ENCODE measurements at regions not wholly inside any gene's neighbourhood (a gene's known extent, or its start where the extent isn't known, plus 50 kb on each side); places are given as distances from the start of the nearest gene placed in this dataset.
A peak's percentile ranks its signal among the peaks of the same experiment; 100 is the strongest.

DNA sequence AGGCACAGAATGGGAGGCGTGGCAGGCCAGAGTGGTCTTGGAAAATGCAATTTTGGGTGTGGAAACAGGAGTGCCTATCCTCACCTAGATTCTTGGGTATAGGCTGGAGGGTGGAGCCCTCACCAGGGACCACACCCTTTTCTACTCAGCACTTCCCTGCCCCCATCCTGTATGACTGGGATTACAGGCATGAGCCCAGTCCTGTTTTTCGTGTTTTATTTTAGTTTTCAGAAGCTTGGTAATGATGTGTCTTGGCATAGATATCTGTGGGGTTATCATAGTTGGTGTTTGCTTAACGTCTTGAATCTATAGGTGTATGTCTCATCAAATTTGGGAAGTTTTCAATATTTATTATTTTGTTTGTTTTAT, 248.7 kb upstream of the CBLB start:
- Histone ChIP-seq H3K27me3 (replicated peaks; ENCODE audit: control insufficient read depth, insufficient read depth, low read length) (no peaks in the 10 kb centered on the region), H3K9ac (ENCODE audit: low read length) (no peak overlapping the region), H3K36me3 (ENCODE audit: control insufficient read depth, insufficient read depth, low read length, severe bottlenecking) (no peaks in the 10 kb centered on the region), H3K9me3 (ENCODE audit: control insufficient read depth, low read length) (no peaks in the 10 kb centered on the region), H3K4me1 (ENCODE audit: control insufficient read depth, insufficient read depth, low read length) (peaks cover 40% of the 10 kb centered on the region), H3K4me3 (ENCODE audit: low read length) (no peak overlapping the region)
- no peak for DNase-seq (ENCODE audit: low read depth)

DNA sequence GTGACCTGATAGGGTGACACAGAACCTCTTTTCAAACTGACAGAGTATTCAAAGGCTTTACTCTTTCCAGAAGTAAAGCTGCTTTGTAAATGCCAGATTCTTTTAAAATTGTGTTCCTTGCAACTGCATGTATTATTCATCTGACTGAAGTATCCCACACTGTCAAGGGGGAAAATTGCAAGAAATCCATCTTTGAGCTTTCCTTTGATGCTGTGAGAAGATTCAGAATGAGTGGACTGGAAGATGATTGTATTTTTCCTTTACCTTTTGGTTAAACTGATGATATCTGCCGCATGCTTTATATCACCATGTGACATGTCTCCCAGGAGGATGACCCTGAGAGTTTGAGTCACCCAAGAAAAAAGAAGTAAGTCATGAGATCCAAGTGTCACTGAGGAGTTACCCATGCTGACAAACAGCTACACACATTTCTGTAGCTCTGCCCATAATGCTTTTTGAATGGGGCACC, 250.8 kb upstream of the CBLB start:
- H3K9me3 ChIP-seq (ENCODE audit: control insufficient read depth, low read length) = no peaks in the 10 kb centered on the region
- DNase-seq (ENCODE audit: low read depth) = peak; percentile 31
- peak overlapping the region; percentile 54 for H3K4me3 ChIP-seq (ENCODE audit: low read length)
- no peaks in the 10 kb centered on the region for H3K36me3 ChIP-seq (ENCODE audit: control insufficient read depth, insufficient read depth, low read length, severe bottlenecking)
- peak overlapping the region; percentile 65 for H3K9ac ChIP-seq (ENCODE audit: low read length)
- H3K4me1 ChIP-seq (ENCODE audit: control insufficient read depth, insufficient read depth, low read length) = peaks cover 33% of the 10 kb centered on the region
- no peaks in the 10 kb centered on the region for H3K27me3 ChIP-seq (replicated peaks; ENCODE audit: control insufficient read depth, insufficient read depth, low read length)

DNA sequence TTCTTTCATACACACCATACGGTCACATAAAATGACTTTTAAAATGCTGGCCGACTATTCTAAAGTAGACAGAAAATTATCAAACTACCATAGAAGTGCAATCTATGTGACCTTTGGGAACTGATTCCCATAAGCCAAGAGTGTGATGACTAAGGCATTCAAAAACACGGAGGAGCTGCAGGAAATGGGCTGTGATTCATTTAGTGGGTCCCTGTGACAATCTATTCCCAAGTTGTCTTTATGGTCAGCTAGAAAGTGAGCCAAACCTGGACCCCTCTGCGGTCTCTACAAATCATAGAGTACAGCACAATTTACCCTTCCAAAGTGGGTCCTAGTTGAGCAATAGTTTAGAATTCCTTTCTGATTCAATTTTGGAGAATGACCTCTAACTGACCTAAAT, 251.5 kb upstream of the CBLB start:
- Histone ChIP-seq H3K9ac (ENCODE audit: low read length) (peak overlapping the region; percentile 65), H3K9me3 (ENCODE audit: control insufficient read depth, low read length) (no peaks in the 10 kb centered on the region), H3K4me1 (ENCODE audit: control insufficient read depth, insufficient read depth, low read length) (peaks cover 27% of the 10 kb centered on the region), H3K36me3 (ENCODE audit: control insufficient read depth, insufficient read depth, low read length, severe bottlenecking) (no peaks in the 10 kb centered on the region), H3K27me3 (replicated peaks; ENCODE audit: control insufficient read depth, insufficient read depth, low read length) (no peaks in the 10 kb centered on the region), H3K4me3 (ENCODE audit: low read length) (peak overlapping the region; percentile 54)
- peak; percentile 27 for DNase-seq (ENCODE audit: low read depth)

DNA sequence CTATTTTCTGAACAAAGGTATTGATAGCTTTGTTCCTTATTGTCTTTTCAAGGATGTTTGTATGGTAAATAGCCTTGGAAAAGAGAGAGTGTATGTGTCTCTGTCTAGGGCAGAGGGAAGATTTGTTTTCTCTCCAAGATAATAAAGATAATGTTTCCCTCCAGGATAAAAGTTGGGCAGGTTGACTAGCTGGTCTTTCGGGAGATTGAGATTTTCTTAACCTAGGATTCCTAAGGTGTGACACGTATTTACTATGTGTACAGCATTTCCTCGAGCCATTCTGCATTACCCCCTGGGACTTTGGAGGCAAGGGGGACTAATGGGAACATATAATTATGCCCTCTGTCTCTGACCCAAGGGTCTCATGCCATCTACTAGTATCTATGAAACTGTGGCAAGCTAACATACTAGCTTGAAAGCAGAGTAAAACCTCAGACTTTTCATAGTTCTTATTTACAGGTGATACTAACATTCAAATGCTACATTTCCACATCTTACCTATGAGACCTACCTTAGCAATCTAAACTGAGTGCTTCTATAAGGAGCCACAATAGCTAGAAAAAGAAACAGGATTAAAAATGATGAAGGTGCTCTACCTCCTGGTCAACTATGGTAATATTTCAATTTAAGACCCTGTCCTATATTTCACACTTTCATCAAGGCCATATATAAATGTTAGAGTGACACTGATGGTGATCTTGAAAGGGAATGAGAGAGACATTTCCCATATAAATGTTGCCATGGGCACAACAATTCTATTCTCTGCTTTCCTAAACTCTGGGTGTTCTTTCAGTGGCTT, 252.9 kb upstream of the CBLB start:
- Histone ChIP-seq H3K36me3 (ENCODE audit: control insufficient read depth, insufficient read depth, low read length, severe bottlenecking) (no peaks in the 10 kb centered on the region), H3K9me3 (ENCODE audit: control insufficient read depth, low read length) (no peaks in the 10 kb centered on the region), H3K4me3 (ENCODE audit: low read length) (no peak overlapping the region), H3K4me1 (ENCODE audit: control insufficient read depth, insufficient read depth, low read length) (peaks cover 34% of the 10 kb centered on the region), H3K9ac (ENCODE audit: low read length) (no peak overlapping the region), H3K27me3 (replicated peaks; ENCODE audit: control insufficient read depth, insufficient read depth, low read length) (no peaks in the 10 kb centered on the region)
- DNase-seq (ENCODE audit: low read depth) = no peak

DNA sequence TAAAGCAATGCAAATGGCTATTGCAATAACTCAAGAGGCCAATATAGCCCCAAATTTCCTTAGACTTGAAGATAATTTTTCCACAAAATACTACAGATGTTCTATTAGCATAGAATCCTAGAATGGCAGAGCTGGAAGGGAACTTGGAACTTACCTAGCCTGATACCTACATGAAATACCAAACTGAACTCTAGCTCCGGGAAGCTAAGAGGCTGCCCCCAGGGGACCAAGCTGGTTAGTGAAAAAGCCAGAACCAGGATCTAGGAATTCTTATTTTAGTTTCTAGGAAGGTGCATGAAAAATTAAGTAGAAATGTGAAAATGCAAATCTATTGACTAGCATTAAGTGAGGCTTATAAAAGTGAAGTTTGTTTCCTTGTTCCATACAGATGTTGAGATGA, 256.0 kb upstream of the CBLB start:
- Histone ChIP-seq H3K4me3 (ENCODE audit: low read length) (no peak overlapping the region), H3K9me3 (ENCODE audit: control insufficient read depth, low read length) (no peaks in the 10 kb centered on the region), H3K36me3 (ENCODE audit: control insufficient read depth, insufficient read depth, low read length, severe bottlenecking) (no peaks in the 10 kb centered on the region), H3K27me3 (replicated peaks; ENCODE audit: control insufficient read depth, insufficient read depth, low read length) (no peaks in the 10 kb centered on the region), H3K4me1 (ENCODE audit: control insufficient read depth, insufficient read depth, low read length) (peaks cover 31% of the 10 kb centered on the region), H3K9ac (ENCODE audit: low read length) (no peak overlapping the region)
- DNase-seq (ENCODE audit: low read depth) = no peak

DNA sequence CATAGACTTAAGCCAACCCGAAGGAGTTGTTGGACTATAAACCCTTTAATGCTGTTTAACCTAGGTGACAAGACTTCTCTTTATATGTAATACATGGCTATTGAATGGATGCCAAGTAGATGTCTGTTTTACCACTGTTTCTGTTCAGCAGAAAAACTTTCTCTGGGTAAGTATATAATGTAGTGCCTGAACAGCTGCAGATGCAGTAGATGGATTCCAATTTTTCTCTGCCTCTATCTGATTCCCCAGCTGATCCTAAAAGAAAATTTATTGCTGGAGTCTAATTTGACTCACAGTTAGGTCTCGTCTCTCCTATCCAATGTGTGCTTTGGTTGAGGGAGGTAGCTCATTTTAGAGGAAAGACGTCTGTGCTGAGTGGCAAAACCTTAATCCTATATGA, 256.5 kb upstream of the CBLB start:
- H3K36me3 ChIP-seq (ENCODE audit: control insufficient read depth, insufficient read depth, low read length, severe bottlenecking) = no peaks in the 10 kb centered on the region
- peak overlapping the region; percentile 27 for H3K9ac ChIP-seq (ENCODE audit: low read length)
- H3K4me1 ChIP-seq (ENCODE audit: control insufficient read depth, insufficient read depth, low read length) = peaks cover 31% of the 10 kb centered on the region
- no peak for DNase-seq (ENCODE audit: low read depth)
- H3K27me3 ChIP-seq (replicated peaks; ENCODE audit: control insufficient read depth, insufficient read depth, low read length) = no peaks in the 10 kb centered on the region
- no peaks in the 10 kb centered on the region for H3K9me3 ChIP-seq (ENCODE audit: control insufficient read depth, low read length)
- H3K4me3 ChIP-seq (ENCODE audit: low read length) = no peak overlapping the region

DNA sequence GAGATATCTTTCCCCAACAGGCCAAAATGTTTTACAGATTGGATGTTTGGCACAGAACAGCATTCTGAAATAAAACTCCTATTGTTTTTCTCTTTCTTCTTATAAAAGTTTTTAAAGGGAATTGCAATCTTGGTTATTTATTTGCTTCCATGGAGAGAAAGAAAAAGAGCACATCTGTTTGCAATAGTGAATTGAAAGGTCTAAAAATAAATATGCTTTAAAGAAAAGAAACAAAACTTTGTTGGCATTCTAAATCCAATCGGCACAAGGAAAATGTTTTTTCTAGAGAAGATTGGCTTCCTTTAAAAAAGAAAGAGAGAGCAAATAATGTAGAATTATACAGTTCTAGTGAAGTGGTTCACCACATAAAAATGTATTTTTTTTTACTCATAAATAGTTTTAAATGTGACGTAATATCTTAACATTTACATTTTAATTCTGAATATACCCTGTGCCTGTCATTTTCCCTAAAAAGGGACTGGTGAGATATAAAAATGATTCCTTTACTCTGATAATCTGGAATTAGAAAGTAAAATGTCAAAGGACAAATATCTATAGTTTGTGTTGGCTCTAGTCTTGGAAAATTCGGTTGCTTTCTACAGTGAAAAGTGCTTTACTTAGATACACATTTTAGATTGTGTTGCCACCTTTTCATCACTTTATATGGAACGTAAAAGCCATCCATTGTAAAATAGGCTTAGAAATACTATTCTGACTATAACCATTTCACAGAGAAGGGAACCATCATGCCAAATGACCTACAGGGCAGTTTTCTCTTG, 257.4 kb upstream of the CBLB start:
- H3K27me3 ChIP-seq (replicated peaks; ENCODE audit: control insufficient read depth, insufficient read depth, low read length) = no peaks in the 10 kb centered on the region
- DNase-seq (ENCODE audit: low read depth) = peak; percentile 63
- H3K9ac ChIP-seq (ENCODE audit: low read length) = peak overlapping the region; percentile 27
- peak overlapping the region; percentile 48 for H3K4me3 ChIP-seq (ENCODE audit: low read length)
- H3K36me3 ChIP-seq (ENCODE audit: control insufficient read depth, insufficient read depth, low read length, severe bottlenecking) = no peaks in the 10 kb centered on the region
- peaks cover 36% of the 10 kb centered on the region for H3K4me1 ChIP-seq (ENCODE audit: control insufficient read depth, insufficient read depth, low read length)
- H3K9me3 ChIP-seq (ENCODE audit: control insufficient read depth, low read length) = no peaks in the 10 kb centered on the region

DNA sequence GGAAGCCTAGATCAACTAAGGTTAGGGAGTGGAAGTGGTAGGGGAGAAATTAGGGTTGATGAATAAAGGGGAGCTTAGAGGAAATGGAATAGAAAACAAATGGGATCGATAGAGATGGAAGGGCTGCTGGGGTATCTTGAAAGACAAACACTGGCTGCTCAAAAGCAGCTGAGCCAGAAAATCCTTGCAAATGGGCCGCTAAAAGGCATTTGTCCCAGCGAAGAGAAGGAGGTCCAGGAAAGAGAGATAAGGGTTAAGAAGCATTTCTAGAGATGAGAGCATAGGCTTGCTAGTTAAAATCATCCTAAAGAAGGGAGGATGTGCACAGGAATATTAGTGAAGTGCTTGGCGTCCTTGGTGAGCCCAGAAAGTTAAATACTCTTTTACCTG, 258.0 kb upstream of the CBLB start:
- no peaks in the 10 kb centered on the region for H3K9me3 ChIP-seq (ENCODE audit: control insufficient read depth, low read length)
- peak overlapping the region; percentile 27 for H3K9ac ChIP-seq (ENCODE audit: low read length)
- H3K36me3 ChIP-seq (ENCODE audit: control insufficient read depth, insufficient read depth, low read length, severe bottlenecking) = no peaks in the 10 kb centered on the region
- H3K4me1 ChIP-seq (ENCODE audit: control insufficient read depth, insufficient read depth, low read length) = peaks cover 41% of the 10 kb centered on the region
- no peaks in the 10 kb centered on the region for H3K27me3 ChIP-seq (replicated peaks; ENCODE audit: control insufficient read depth, insufficient read depth, low read length)
- H3K4me3 ChIP-seq (ENCODE audit: low read length) = no peak overlapping the region
- no peak for DNase-seq (ENCODE audit: low read depth)

DNA sequence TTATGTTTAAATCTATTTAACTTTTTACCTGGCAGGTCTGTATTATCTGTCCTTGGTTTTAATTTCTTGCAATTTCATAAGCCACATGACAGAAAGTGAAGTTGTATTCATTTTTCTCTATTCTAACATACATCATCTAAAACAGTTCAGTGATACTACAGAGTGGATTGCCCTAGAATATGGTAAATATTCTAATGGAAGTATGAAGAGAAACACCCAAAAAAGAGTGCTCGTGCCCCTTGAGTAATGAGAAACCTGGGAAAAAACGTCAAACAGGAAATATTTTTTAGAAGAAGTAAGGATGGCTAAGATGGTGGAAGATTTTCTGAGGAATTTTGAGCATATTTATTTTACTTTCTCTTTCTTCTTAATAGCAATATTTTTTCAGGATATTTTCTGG, 261.1 kb upstream of the CBLB start:
- Histone ChIP-seq H3K9me3 (ENCODE audit: control insufficient read depth, low read length) (no peaks in the 10 kb centered on the region), H3K4me3 (ENCODE audit: low read length) (peak overlapping the region; percentile 66), H3K9ac (ENCODE audit: low read length) (peak overlapping the region; percentile 49), H3K27me3 (replicated peaks; ENCODE audit: control insufficient read depth, insufficient read depth, low read length) (no peaks in the 10 kb centered on the region), H3K36me3 (ENCODE audit: control insufficient read depth, insufficient read depth, low read length, severe bottlenecking) (no peaks in the 10 kb centered on the region), H3K4me1 (ENCODE audit: control insufficient read depth, insufficient read depth, low read length) (peaks cover 41% of the 10 kb centered on the region)
- DNase-seq (ENCODE audit: low read depth) = no peak

DNA sequence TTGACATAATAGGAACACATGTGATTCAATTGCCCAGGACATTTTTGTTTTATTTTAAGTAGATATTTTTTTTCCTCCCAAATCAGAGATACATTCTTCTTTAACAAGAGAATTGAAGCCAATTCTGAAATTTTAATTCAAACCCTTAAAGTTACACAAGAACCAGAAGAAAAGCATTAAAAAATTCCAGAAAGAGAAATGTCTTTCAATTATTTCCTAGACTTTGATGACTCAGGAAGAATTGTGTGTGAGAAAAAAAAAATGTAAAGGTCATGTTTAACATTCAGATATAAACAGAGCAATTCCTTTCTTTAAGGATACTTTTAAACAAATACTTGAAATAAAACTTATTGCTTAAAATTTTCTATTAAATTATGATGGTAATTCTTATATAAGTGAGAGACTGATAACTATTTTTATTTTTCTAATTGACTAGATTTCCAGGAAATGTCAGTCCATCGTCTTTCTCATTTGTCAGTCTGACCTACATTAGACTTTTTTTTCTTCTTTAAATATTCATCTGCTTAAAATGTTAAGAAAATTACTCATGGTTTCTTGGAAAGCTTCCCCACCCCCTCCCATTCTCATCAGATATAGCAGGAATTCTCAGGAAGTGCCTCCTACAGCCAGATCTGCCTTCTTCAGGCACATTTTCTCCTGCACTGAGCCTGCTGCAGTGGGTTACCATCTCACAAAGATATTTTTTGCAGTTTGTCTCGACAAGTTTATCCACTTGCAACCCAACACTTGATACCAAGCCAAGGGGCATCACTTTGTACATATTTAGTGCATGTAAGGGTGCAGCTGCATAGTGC, 261.8 kb upstream of the CBLB start:
- Histone ChIP-seq H3K36me3 (ENCODE audit: control insufficient read depth, insufficient read depth, low read length, severe bottlenecking) (no peaks in the 10 kb centered on the region), H3K4me3 (ENCODE audit: low read length) (peak overlapping the region; percentile 66), H3K9ac (ENCODE audit: low read length) (peak overlapping the region; percentile 49), H3K4me1 (ENCODE audit: control insufficient read depth, insufficient read depth, low read length) (peaks cover 37% of the 10 kb centered on the region), H3K27me3 (replicated peaks; ENCODE audit: control insufficient read depth, insufficient read depth, low read length) (no peaks in the 10 kb centered on the region), H3K9me3 (ENCODE audit: control insufficient read depth, low read length) (no peaks in the 10 kb centered on the region)
- DNase-seq (ENCODE audit: low read depth) = peak; percentile 76
